Aorta (tissue), 5 donors: ENCODE measurements at regions not wholly inside any gene's neighbourhood (a gene's known extent, or its start where the extent isn't known, plus 50 kb on each side); places are given as distances from the start of the nearest gene placed in this dataset.
"Not testable (repeated sequence)": the region's sequence is repeated elsewhere in the genome, so short reads cannot be mapped to it uniquely, and the experiment has no call there.

Experiments used
- ATAC-seq: fragments of 200-7000 bp; cut with Tn5 transposase; one replicate; pipeline ENCODE4 v1.9.1; 2022; ENCODE audit warnings: moderate library complexity; ENCODE audit not compliant: low FRiP score
- DNase-seq, 2 donors: peaks; one replicate each; pipeline ENCODE4 v3.0.0-alpha.2; 2020
- H3K27ac ChIP-seq, 2 donors: one replicate each; pipeline ENCODE4 v1.5.1; 2013; ENCODE audit warnings: low read length in 2 of 2, mild to moderate bottlenecking in 2 of 2, moderate library complexity in 2 of 2, control low read depth in 1 of 2, inconsistent platforms in 1 of 2, low read depth in 1 of 2
- H3K27me3 ChIP-seq, 2 donors: one replicate each; pipeline ENCODE4 v1.6.1; 2013; ENCODE audit warnings: control low read depth in 1 of 2, low read length in 1 of 2, mild to moderate bottlenecking in 1 of 2, moderate library complexity in 1 of 2; ENCODE audit not compliant: insufficient read depth in 2 of 2, control insufficient read depth in 1 of 2
- H3K36me3 ChIP-seq, 2 donors: one replicate each; pipeline ENCODE4 v1.6.1; 2013; ENCODE audit warnings: control low read depth in 1 of 2, low read length in 1 of 2, mild to moderate bottlenecking in 1 of 2; ENCODE audit not compliant: insufficient read depth in 2 of 2, control insufficient read depth in 1 of 2
- H3K4me1 ChIP-seq, 2 donors: one replicate each; pipeline ENCODE4 v1.6.1; 2013; ENCODE audit warnings: low read length in 2 of 2, control low read depth in 1 of 2, mild to moderate bottlenecking in 1 of 2, moderate library complexity in 1 of 2; ENCODE audit not compliant: insufficient read depth in 2 of 2, control insufficient read depth in 1 of 2
- H3K4me3 ChIP-seq, 2 donors: one replicate each; pipeline ENCODE4 v1.5.1; 2013; ENCODE audit warnings: low read length in 2 of 2, control low read depth in 1 of 2, mild to moderate bottlenecking in 1 of 2
- H3K9me3 ChIP-seq: one replicate; pipeline ENCODE4 v1.6.1; 2013; ENCODE audit warnings: mild to moderate bottlenecking, low read length; ENCODE audit not compliant: control insufficient read depth
- WGBS, 2 donors: extraction: QIAGEN DNeasy Blood & Tissue Kit; methylation state at CpG; one replicate each; pipeline ENCODE4 v1.1.7; 2013; 5-methylcytosine and 5-hydroxymethylcytosine counted together
- intact Hi-C, 2 donors: fragments of 100-400 bp; cut with DNase I; formaldehyde crosslinking; loops; one replicate each; pipeline versions ENCODE4 v1.14.2 to v1.15.0; 2022
- donor health status: healthy with polysubstance abuse.
- donor health status: Bipolar disorder and iron deficiency.
- donor health status: DM: no; HTN: no; CAD: no.
- donor health status: DM: no; HTN: no; CAD: no.
- donor health status: DM: yes; HTN: yes; CAD: no.

DNA sequence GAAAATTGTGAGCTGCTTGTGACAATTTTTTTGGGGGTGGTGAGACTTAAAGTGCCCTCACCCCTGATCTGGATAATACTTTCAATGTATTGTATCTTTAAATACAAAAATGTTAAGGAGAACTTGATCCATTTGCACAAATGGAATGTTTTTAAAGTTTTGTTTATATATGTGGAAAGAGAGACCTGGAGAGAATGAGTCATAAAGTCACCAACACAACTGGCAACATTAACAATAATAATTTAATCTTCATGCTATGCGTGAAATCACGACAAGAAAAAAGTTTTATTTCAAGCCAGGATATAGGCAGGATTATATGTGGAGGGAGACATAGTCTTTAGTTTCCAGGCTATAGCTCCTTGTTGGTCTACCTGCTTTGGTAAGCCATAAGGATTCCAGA is 537.5 kb downstream of the GPAM start:
- no peaks in the 10 kb centered on the region for H3K4me1 ChIP-seq
- ATAC-seq (no peak), DNase-seq (no peak)
- WGBS, 2 donors = 19 to 32% methylated on average over 2 of the region's 2 CpGs
- H3K36me3 ChIP-seq = no peaks in the 10 kb centered on the region
- intact Hi-C loops = no loop called here
- H3K4me3 ChIP-seq = no peak overlapping the region
- peaks cover 0 to 2% of the 10 kb centered on the region in 2 donors for H3K27me3 ChIP-seq
- H3K27ac ChIP-seq = no peak overlapping the region
- H3K9me3 ChIP-seq = peaks cover 2% of the 10 kb centered on the region

DNA sequence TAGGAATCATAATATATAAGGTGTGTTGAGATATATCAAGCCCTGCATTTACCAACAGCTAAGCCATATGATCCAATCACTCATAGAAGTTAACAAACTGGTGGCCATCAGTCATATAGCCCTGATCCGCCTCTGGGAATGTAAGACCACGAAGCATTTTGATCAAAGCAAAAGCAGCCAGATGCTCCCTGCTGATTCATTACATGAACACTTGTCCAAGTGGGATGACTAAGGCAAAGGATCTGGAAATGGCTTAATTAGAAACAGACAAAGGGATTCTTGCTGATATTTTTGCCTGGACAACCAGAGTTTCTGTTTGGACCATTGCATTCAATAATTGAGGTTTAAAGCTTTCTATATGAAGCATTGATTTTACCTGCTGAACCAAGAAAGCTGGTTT is 535.5 kb downstream of the GPAM start:
- H3K27me3 ChIP-seq = peaks cover 0 to 2% of the 10 kb centered on the region in 2 donors
- ATAC-seq (no peak), DNase-seq (no peak)
- 74 to 77% methylated on average over 2 of the region's 2 CpGs for WGBS, 2 donors
- H3K27ac ChIP-seq = no peak overlapping the region
- H3K36me3 ChIP-seq = no peaks in the 10 kb centered on the region
- H3K9me3 ChIP-seq = peaks cover 2% of the 10 kb centered on the region
- H3K4me3 ChIP-seq = no peak overlapping the region
- H3K4me1 ChIP-seq = no peaks in the 10 kb centered on the region
- intact Hi-C loops = no loop called here

DNA sequence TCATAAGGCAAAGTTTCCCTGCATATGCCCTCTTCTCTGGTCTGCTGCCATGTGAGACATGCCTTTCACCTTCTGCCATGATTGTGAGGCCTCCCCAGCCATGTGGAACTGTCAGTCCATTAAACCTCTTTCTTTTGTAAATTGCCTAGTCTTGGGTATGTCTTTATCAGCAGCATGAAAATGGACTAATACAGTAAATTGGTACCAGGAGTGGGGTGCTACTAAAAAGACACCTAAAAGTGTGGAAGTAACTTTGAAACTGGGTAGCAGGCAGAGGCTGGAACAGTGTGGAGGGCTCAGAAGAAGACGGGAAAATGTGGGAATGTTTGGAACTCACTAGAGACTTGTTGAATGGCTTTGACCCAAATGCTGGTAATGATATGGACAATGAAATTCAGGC is 534.5 kb downstream of the GPAM start:
- H3K27ac ChIP-seq, H3K9me3 ChIP-seq, ATAC-seq, H3K4me1 ChIP-seq, H3K4me3 ChIP-seq, intact Hi-C loops, DNase-seq, H3K27me3 ChIP-seq, H3K36me3 ChIP-seq: not testable (repeated sequence)
- 84 to 88% methylated on average over 1 of the region's 1 CpG for WGBS, 2 donors

DNA sequence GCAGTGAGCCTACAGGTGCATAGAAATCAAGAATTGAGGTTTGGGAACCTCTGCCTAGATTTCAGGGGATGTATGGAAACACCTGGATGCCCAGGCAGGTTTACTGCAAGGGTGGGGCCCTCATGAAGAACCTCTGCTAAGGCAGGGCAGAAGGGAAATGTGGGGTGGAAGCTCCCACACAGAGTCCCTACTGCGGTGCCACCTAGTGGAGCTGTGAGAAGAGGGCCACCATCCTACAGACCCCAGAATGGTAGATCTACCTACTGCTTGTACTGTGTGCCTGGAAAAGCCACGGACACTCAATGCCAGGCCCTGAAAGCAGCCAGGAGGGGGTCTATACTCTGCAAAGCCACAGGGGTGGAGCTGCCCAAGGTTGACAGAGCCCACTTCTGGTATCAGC is 533.5 kb downstream of the GPAM start:
- H3K4me3 ChIP-seq = no peak overlapping the region
- H3K36me3 ChIP-seq = no peaks in the 10 kb centered on the region
- intact Hi-C loops = no loop called here
- H3K9me3 ChIP-seq = peaks cover 2% of the 10 kb centered on the region
- WGBS, 2 donors = 63 to 70% methylated on average over 2 of the region's 2 CpGs
- DNase-seq (no peak), ATAC-seq (no peak)
- no peaks in the 10 kb centered on the region for H3K4me1 ChIP-seq
- H3K27ac ChIP-seq = no peak overlapping the region
- peaks cover 0 to 2% of the 10 kb centered on the region in 2 donors for H3K27me3 ChIP-seq

DNA sequence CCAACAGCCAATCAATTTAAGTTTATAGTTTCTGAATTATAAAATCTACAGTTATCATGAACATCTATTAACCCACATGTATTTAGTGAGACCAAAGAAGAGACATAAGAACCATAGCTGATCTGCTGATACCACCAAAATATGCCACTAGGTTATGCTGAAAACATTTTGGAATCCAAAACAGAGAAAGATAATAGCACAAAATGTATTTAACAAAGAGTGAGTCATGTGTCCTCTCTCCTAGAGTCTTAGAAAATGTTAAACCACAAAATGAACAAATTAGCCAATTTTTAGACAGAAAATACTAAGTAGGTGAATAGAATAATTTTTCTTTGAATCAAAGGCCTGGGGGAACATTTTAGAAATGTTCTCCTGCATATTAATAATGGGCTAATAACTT is 527.5 kb downstream of the GPAM start:
- DNase-seq (no peak), ATAC-seq (no peak)
- intact Hi-C loops = no loop called here
- Histone ChIP-seq H3K9me3 (peaks cover 2% of the 10 kb centered on the region), H3K4me1 (no peaks in the 10 kb centered on the region), H3K27me3 (no peaks in the 10 kb centered on the region), H3K4me3 (no peak overlapping the region), H3K27ac (no peak overlapping the region), H3K36me3 (no peaks in the 10 kb centered on the region)

DNA sequence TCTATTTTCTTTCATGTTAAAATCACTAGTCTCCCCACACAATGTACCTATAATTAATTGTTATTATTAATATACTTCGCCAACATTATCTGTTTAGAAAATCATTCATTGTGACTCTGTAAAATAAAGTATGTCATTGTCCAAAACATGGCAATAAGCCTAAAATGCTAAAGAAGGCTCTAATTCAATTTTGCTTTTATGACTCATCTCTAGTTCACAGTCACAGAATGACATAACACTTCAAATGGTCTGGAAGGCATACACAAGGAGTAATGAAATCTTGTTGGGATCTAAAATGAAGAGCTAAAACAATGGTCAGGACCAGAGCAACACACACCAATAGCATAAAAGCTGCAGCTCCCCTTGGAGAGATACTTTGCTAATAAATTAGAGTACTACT is 505.8 kb downstream of the GPAM start:
- WGBS, 2 donors = 53 to 60% methylated on average over 1 of the region's 1 CpG
- intact Hi-C loops = no loop called here
- H3K4me1 ChIP-seq = no peaks in the 10 kb centered on the region
- no peaks in the 10 kb centered on the region for H3K27me3 ChIP-seq
- DNase-seq = no peak
- H3K4me3 ChIP-seq = no peak overlapping the region
- H3K9me3 ChIP-seq = no peaks in the 10 kb centered on the region
- no peaks in the 10 kb centered on the region for H3K36me3 ChIP-seq
- no peak for ATAC-seq
- H3K27ac ChIP-seq = no peak overlapping the region

DNA sequence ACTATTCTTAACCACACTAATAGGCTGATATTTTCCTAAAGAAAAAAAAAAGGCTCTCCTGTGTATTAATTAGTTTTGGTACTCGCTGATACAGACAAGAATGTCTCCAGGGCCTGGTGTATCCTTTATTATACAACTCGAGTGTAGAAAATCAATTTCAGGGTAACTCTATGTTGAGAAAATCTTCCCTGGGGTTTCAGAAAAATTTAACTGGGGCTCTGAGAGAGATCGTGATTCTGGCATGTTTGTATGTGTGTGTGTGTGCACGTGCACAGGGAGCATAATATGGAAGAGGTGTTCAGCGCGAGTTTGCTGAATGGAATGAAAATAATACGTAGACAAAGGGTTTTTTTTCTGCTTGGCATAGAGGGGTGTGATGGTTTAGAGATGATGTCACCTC is 496.8 kb downstream of the GPAM start:
- Histone ChIP-seq H3K4me3 (no peak overlapping the region), H3K27me3 (peaks cover 0 to 2% of the 10 kb centered on the region in 2 donors), H3K4me1 (no peaks in the 10 kb centered on the region), H3K36me3 (no peaks in the 10 kb centered on the region), H3K27ac (no peak overlapping the region), H3K9me3 (no peaks in the 10 kb centered on the region)
- no peak for DNase-seq
- ATAC-seq = no peak
- intact Hi-C loops = no loop called here
- WGBS, 2 donors = 75 to 78% methylated on average over 7 of the region's 7 CpGs

DNA sequence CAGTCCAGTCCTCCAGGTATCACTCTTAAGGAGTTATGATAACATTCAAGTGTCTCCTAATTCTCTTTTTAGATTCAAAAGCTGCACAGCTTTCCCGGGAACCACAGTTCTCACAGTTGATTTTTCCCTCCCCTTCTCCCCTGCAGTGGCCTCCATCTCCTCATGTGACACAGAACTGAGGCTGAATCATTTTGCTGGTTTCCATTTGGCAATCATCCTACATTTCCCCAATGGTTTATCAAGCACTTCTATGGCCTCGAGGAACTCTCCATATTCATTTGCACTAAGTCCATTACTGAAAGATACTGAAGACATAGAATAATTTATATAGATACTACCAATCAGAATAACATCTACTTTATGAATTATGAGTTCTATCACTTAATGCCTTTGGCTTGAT is 484.9 kb downstream of the GPAM start:
- Histone ChIP-seq H3K9me3 (no peaks in the 10 kb centered on the region), H3K27ac (no peak overlapping the region), H3K4me1 (no peaks in the 10 kb centered on the region), H3K27me3 (no peaks in the 10 kb centered on the region), H3K36me3 (no peaks in the 10 kb centered on the region), H3K4me3 (no peak overlapping the region)
- DNase-seq (no peak), ATAC-seq (no peak)
- WGBS, 2 donors = 50 to 60% methylated on average over 2 of the region's 2 CpGs
- intact Hi-C loops = no loop called here

DNA sequence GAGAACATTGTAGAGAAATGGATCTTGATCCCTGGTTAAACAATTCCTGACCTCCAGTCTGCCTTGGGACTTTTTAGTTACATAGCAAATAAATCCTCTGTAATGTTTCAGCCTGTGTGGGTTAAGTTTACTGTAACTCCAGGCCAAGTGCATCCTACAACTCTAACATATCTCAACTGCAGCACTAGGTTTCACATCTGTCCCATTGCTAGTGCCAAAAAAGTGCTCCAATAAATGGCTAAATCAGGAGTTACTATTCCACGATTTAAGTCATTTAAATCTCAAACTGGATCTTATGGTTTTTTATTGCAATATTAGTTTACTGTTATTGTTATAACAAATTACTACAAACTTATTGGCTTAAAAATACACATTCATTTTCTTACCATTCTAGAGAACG is 479.6 kb downstream of the GPAM start:
- WGBS, 2 donors = 76 to 85% methylated on average over 2 of the region's 2 CpGs
- Histone ChIP-seq H3K4me1 (no peaks in the 10 kb centered on the region), H3K9me3 (no peaks in the 10 kb centered on the region), H3K36me3 (no peaks in the 10 kb centered on the region), H3K4me3 (no peak overlapping the region), H3K27me3 (no peaks in the 10 kb centered on the region), H3K27ac (no peak overlapping the region)
- no peak for ATAC-seq
- intact Hi-C loops = no loop called here
- DNase-seq = no peak
